Activated naive CD8-positive, alpha-beta T cell treated with anti-CD3 and anti-CD28 coated beads, Interleukin-2, amount 50 U/mL, for 16 hours (primary cell): ENCODE measurements at regions not wholly inside any gene's neighbourhood (a gene's known extent, or its start where the extent isn't known, plus 50 kb on each side); places are given as distances from the start of the nearest gene placed in this dataset.
"Not testable (repeated sequence)": the region's sequence is repeated elsewhere in the genome, so short reads cannot be mapped to it uniquely, and the experiment has no call there.

Experiments used
- DNase-seq: peaks from one replicate; pipeline ENCODE4 v3.0.0-alpha.2; 2020; ENCODE audit warnings: low read depth, low spot score

DNA sequence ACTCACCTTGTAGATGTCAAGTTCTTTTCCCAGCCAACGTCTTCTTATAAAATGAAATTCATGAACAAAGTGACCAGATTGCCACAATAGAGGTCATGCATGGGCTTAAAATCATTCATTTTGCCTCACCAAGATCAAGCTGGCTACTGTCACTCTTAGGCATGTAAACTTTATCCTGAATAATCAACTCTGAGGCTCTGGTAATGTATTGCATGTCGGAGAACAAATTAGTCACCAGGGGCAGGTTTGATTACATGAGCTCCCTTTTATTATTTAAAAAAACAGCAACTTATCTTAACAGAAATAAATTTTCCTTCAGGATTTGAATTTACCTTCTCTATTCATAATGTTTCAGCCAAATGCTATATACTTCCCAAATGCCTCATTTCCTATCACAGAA is 112.9 kb upstream of the SP4 start:
- DNase-seq: no peak

- no peak for DNase-seq
Observed at GRCh38 chr7:21317966-21318915, 109.6 kb upstream of the SP4 start.

GRCh38 chr7:21318916-21319270 is 109.0 kb upstream of the SP4 start:
- no peak for DNase-seq

DNA sequence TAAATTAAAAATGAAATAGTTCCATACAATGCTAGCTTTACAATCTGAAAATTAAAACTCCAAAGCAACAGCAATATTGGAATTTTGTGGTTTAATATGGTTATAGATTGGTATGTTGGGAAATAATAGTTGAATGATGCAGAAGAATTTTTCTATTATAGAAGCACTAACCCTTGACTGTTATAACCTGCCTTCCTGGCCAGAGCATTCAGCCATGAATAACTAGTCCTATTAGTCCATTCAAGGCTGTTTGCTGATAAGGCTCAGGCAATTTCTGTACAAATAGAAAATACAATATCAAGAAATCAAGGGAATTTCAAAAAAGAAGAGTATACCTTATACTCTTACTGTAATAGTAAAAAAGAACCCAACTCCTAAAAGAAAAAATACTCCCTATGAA is 101.6 kb upstream of the SP4 start:
- no peak for DNase-seq

DNA sequence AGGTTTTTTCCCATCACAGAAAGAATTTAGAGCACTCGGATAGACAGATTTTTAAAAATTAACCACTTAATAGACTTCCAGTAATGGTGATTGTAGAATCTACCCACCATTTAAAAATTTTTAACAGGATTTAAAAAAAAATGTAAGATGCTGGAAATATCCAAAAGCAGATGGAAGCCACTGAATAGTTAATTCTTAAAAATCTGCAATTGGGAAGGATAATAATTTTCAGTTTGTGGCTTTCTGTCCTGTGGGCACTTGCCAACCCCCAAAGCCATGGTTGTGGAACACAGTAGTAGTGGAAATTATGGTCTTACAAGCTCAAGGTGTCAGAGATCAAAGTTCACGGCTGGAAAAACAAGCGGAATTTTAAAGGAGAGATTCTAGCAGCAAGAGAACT is 101.0 kb upstream of the SP4 start:
- no peak for DNase-seq

- no peak for DNase-seq
Observed at GRCh38 chr7:21327422-21328409, 100.2 kb upstream of the SP4 start.

- no peak for DNase-seq
Observed at GRCh38 chr7:21330462-21331178, 97.3 kb upstream of the SP4 start.

- DNase-seq: no peak
Observed at GRCh38 chr7:21334906-21335305, 93.0 kb upstream of the SP4 start.

- DNase-seq: no peak
Observed at GRCh38 chr7:21336743-21337142, 91.1 kb upstream of the SP4 start.

GRCh38 chr7:21338728-21339164 is 89.1 kb upstream of the SP4 start:
- peak; percentile 9 for DNase-seq

GRCh38 chr7:21344900-21345299 is 83.0 kb upstream of the SP4 start:
- DNase-seq: not testable (repeated sequence)

- DNase-seq: no peak
Observed at GRCh38 chr7:21345361-21345760, 82.5 kb upstream of the SP4 start.

DNA sequence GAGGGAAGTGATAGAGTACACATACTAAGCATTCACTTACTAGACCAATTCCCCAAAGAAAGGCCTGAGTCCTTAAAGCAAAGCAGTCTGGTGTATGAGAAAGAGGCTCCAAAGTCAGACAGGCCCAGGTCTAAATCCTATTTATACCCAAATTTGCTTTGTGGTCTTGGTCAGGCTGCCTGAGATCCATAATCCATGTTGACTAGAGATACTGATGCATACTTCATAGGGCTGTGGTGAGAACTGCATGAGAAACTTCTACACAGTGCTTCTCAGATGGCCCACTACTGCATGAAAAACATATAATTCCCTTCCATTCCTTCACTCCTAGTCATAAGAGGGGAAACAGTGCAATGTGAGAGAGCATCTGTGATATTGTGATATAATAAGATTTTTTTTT is 81.6 kb upstream of the SP4 start:
- no peak for DNase-seq

- DNase-seq: no peak
Observed at GRCh38 chr7:21352540-21353387, 75.1 kb upstream of the SP4 start.

DNA sequence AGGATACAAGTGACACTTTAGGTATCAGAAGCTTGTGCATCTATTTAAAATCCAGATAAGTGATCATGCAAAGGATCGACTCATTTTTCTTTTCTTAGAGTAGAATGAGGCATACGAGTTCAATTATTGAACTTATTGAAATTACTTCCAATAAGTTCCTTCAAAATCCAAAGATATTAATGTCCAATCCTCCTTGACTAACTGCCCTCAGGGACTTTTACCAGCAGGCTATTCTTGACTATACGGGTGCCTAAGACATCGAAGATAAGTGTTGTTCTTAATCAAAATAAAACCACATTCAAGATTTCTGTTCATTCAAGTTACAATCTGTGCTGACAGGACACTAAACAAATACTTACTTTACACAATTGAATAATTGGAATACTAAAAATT is 74.5 kb upstream of the SP4 start:
- no peak for DNase-seq

DNA sequence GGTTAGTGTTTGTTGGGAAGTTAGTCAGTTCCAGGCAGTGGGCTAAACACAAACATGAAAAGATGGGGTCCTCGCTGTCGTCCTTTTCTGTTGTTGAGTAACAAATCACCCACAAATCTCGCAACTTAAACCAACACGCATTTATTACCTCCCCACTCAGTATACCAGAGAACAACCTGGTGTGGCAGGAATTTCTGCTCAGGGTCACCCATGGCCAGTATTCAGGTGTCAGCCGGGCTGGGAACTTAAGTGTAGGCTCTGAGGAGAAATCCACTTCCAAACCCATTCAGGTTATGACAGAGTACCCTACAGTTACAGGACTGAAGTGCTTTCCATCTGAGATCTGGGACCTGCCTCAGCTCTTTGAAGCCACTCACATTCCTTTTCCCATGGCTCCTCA is 73.6 kb upstream of the SP4 start:
- DNase-seq: no peak

GRCh38 chr7:21355406-21355874 is 72.4 kb upstream of the SP4 start:
- DNase-seq: no peak

- DNase-seq: no peak
Observed at GRCh38 chr7:21356616-21357015, 71.3 kb upstream of the SP4 start.

- no peak for DNase-seq
Observed at GRCh38 chr7:21357151-21358097, 70.5 kb upstream of the SP4 start.

DNA sequence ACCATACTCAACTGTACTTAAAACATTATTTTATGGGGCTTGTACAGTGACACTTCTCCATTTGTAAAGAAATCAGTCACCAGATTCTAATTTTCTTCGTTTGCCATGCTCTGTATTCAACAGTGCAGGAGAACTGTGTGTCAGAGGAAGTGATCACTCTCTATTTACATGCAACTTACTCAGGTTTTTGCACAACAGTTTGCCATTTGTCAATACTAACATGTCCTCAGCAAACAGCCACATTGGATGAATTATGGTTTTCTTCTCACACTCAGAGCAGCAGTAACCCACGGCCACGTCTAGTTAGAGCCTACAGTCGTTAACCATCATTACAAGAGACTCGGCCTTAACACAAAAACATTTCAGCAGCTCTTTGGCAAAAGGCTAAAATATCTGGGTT is 69.2 kb upstream of the SP4 start:
- no peak for DNase-seq
